ENCODE measurements at regions not wholly inside any gene's neighbourhood (a gene's known extent, or its start where the extent isn't known, plus 50 kb on each side); places are given as distances from the start of the nearest gene placed in this dataset.
A peak's percentile ranks its signal among the peaks of the same experiment; 100 is the strongest.
"Not testable (repeated sequence)": the region's sequence is repeated elsewhere in the genome, so short reads cannot be mapped to it uniquely, and the experiment has no call there.

- DNase-seq = no peak
These were observed 233.2 kb downstream of the RPLP1 start for GRCh38 chr15:69685512-69686452.

- DNase-seq = no peak
These were observed 234.0 kb downstream of the RPLP1 start for GRCh38 chr15:69686626-69687025.

GRCh38 chr15:69689133-69689532, 236.5 kb downstream of the RPLP1 start:
- DNase-seq = no peak

- DNase-seq = no peak
These were observed 238.8 kb downstream of the RPLP1 start for GRCh38 chr15:69691307-69692015.

GRCh38 chr15:69692342-69692741, 239.7 kb downstream of the RPLP1 start:
- DNase-seq = no peak

GRCh38 chr15:69693059-69693458, 240.4 kb downstream of the RPLP1 start:
- DNase-seq = no peak

- no peak for DNase-seq
These were observed 244.3 kb downstream of the RPLP1 start for GRCh38 chr15:69696946-69697345.

GRCh38 chr15:69697916-69698315, 245.3 kb downstream of the RPLP1 start:
- no peak for DNase-seq

GRCh38 chr15:69699096-69699495, 246.5 kb downstream of the RPLP1 start:
- DNase-seq = no peak

GRCh38 chr15:69700380-69700779, 247.8 kb downstream of the RPLP1 start:
- DNase-seq = no peak

- DNase-seq = no peak
These were observed 248.6 kb downstream of the RPLP1 start for GRCh38 chr15:69701198-69701597.

- no peak for DNase-seq
These were observed 251.0 kb downstream of the RPLP1 start for GRCh38 chr15:69703532-69704187.

GRCh38 chr15:69704229-69704628, 251.6 kb downstream of the RPLP1 start:
- no peak for DNase-seq

GRCh38 chr15:69704700-69705099, 252.1 kb downstream of the RPLP1 start:
- DNase-seq = no peak

- no peak for DNase-seq
These were observed 253.9 kb downstream of the RPLP1 start for GRCh38 chr15:69706353-69707097.

GRCh38 chr15:69707241-69707640, 254.6 kb downstream of the RPLP1 start:
- not testable (repeated sequence) for DNase-seq

- not testable (repeated sequence) for DNase-seq
These were observed 256.0 kb downstream of the RPLP1 start for GRCh38 chr15:69708436-69709122.

- DNase-seq = peak; percentile 4
These were observed 260.4 kb downstream of the RPLP1 start for GRCh38 chr15:69712991-69713390.

- DNase-seq = peak; percentile 83
These were observed 261.3 kb downstream of the RPLP1 start for GRCh38 chr15:69713726-69714559.

- no peak for DNase-seq
These were observed 262.6 kb downstream of the RPLP1 start for GRCh38 chr15:69715210-69715609.

GRCh38 chr15:69718436-69718835, 265.8 kb downstream of the RPLP1 start:
- no peak for DNase-seq
